ENCODE measurements at regions not wholly inside any gene's neighbourhood (a gene's known extent, or its start where the extent isn't known, plus 50 kb on each side); places are given as distances from the start of the nearest gene placed in this dataset.

- TF ChIP-seq EZH2phosphoT487 (IDR thresholded peaks at IDR 0.05; ENCODE audit: insufficient read depth, low read depth) (no peak), EZH2 (IDR thresholded peaks at IDR 0.05; ENCODE audit: insufficient read depth, poor library complexity, severe bottlenecking) (no peak)
Observed at GRCh38 chr9:72441848-72442607, 77.0 kb upstream of the ZFAND5 start.
